Panc1 (cell line): ENCODE measurements at regions not wholly inside any gene's neighbourhood (a gene's known extent, or its start where the extent isn't known, plus 50 kb on each side); places are given as distances from the start of the nearest gene placed in this dataset.

Experiments used
- SIN3A ChIP-seq: IDR thresholded peaks from 2 replicates; pipeline ENCODE4 v1.6.1; 2012; ENCODE audit warnings: low read depth, mild to moderate bottlenecking, low read length, moderate library complexity, borderline replicate concordance; ENCODE audit not compliant: insufficient read depth
- TF ChIP-seq, protein P1 (sequence below): fragments of 450-650 bp; IDR thresholded peaks from 2 replicates; pipeline ENCODE4 v1.5.1; 2017; ENCODE audit warnings: mild to moderate bottlenecking

DNA sequence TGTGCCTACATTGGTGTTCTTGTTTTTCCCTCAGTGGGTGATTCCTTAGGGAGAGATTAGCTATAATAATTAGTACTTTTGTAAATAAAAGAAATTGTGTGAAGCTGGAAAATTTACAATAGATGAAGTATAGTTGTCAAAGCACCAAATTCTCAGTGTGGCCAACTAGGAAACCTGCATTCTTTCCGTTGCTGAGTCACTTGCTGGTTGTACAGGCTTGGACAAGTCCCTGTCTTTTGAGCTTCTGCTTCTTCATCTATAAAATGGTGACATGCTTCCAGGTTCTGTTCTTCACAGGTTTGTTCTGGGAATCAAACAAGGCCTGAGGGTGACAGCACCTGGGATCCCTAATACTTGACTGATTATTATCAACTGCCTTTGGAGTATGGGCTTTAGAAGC, 184.1 kb upstream of the HES1 start:
- TF ChIP-seq, protein P1, sequence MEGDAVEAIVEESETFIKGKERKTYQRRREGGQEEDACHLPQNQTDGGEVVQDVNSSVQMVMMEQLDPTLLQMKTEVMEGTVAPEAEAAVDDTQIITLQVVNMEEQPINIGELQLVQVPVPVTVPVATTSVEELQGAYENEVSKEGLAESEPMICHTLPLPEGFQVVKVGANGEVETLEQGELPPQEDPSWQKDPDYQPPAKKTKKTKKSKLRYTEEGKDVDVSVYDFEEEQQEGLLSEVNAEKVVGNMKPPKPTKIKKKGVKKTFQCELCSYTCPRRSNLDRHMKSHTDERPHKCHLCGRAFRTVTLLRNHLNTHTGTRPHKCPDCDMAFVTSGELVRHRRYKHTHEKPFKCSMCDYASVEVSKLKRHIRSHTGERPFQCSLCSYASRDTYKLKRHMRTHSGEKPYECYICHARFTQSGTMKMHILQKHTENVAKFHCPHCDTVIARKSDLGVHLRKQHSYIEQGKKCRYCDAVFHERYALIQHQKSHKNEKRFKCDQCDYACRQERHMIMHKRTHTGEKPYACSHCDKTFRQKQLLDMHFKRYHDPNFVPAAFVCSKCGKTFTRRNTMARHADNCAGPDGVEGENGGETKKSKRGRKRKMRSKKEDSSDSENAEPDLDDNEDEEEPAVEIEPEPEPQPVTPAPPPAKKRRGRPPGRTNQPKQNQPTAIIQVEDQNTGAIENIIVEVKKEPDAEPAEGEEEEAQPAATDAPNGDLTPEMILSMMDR, result no peak
- no peak for TF ChIP-seq SIN3A
